HFF-Myc (cell line): ENCODE measurements at regions not wholly inside any gene's neighbourhood (a gene's known extent, or its start where the extent isn't known, plus 50 kb on each side); places are given as distances from the start of the nearest gene placed in this dataset.

ENCODE experiments used
- DNase-seq: peaks from one replicate; pipeline ENCODE4 v3.0.0-alpha.2; 2011; ENCODE audit warnings: low read depth; ENCODE audit errors: extremely low read depth
- H3K4me3 ChIP-seq: replicated peaks from 2 replicates; pipeline ENCODE4 v1.5.1; 2011; ENCODE audit warnings: low read depth, mild to moderate bottlenecking, control low read depth, low read length
- TF ChIP-seq, protein P1 (sequence below): IDR thresholded peaks from 2 replicates; pipeline ENCODE4 v1.5.1; 2012; ENCODE audit warnings: mild to moderate bottlenecking, low read depth, low read length, control low read depth; ENCODE audit errors: missing control alignments

DNA sequence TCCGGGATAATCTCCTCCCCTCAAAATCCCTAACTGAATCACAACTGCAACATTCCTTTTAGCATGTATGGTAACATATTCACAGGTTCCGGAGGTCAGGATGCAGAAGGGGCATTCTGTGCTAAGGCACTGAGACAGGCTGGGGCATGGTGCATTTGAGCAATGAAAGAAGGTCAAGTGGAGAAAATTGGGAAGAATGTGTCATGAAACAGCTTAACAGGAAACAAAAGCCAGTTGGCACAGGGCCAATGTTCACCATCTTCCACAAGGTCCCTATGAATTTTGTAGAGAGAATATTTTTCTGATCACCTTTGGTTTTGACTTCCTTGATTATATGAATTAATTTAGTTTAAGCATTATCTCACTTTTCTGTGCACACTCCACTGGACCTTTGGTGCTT, 587.7 kb upstream of the NR2F2 start:
- TF ChIP-seq, protein P1, sequence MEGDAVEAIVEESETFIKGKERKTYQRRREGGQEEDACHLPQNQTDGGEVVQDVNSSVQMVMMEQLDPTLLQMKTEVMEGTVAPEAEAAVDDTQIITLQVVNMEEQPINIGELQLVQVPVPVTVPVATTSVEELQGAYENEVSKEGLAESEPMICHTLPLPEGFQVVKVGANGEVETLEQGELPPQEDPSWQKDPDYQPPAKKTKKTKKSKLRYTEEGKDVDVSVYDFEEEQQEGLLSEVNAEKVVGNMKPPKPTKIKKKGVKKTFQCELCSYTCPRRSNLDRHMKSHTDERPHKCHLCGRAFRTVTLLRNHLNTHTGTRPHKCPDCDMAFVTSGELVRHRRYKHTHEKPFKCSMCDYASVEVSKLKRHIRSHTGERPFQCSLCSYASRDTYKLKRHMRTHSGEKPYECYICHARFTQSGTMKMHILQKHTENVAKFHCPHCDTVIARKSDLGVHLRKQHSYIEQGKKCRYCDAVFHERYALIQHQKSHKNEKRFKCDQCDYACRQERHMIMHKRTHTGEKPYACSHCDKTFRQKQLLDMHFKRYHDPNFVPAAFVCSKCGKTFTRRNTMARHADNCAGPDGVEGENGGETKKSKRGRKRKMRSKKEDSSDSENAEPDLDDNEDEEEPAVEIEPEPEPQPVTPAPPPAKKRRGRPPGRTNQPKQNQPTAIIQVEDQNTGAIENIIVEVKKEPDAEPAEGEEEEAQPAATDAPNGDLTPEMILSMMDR, result no peak
- no peak overlapping the region for H3K4me3 ChIP-seq
- no peak for DNase-seq

DNA sequence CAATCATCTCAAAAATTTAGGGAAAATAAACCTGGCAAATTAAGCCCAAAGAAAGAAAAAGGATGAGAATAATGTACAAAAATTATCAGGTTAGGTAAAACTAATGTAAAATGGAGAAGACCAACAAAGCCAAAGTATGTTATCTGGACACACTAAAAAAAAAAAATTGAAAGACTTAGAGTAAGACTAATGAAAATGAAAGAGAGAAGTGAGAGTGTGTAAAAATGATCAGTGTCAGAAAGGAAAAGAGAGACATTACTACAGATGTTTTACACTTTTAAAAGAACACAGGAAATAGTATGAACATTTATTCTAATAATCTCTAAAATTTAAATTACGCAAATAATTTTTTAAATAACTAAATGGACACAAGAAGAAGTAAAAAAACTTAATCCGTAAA, 573.3 kb upstream of the NR2F2 start:
- DNase-seq, result no peak

DNA sequence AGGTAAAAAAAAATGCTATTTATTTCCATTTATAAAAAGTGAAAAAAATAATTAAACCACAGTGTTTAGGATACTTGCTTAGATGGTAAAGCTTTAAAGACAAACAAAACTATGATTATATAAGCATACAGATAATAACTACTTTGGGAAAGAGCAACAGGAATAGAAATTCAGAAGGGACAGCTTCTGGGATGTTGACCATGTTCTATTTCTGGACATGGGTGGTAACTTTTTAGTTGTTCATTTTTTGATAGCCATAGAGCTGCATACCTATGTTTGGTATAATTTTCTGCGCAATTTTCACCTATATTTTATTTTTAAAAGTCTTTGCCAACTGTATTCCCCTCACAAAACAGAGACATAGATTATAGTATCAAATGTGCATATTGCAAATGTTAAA, 572.0 kb upstream of the NR2F2 start:
- DNase-seq, result no peak
- TF ChIP-seq, protein P1, result no peak
- H3K4me3 ChIP-seq, result no peak overlapping the region

More for the DNA sequence above, 573.3 kb upstream of the NR2F2 start:
- no peak overlapping the region for H3K4me3 ChIP-seq
- TF ChIP-seq, protein P1, result no peak

DNA sequence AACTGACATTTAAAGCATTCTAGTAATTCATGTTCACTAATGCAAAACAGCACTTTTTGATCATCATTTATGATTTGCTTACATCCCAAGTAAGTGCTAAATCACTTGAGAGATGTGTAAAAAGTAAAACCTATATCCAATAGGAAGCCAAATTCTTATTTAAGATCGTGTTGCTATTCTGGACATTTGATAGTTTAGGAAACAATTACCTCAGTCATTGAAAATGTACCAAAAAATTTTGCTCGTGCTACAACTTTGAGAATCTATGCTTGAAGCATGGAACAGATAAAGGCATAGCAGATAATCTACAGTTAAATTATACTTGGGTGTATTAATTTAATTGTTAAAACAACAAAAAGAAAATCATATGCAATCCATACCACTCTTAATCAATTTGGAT, 571.6 kb upstream of the NR2F2 start:
- TF ChIP-seq, protein P1, result no peak

DNA sequence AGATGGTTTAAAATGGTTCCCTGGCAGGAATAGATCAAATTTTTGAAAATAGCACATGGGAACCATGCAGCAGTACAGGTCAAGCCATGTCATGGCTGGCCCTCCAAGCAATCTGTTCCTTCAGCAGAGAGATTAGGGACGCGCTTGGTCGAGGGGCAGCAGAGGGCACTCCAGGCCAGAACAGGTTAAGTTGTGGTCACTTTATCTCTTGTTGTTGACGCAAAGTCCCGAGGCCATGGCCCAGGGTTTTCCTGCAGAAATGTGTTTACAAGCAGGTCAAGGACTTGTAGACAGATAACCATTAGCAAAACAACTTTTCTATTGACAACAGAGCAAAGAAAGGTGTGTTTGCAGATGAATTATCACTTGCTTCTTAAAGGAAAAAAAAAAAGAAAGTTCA, 570.0 kb upstream of the NR2F2 start:
- no peak for DNase-seq
- TF ChIP-seq, protein P1, result no peak
- no peak overlapping the region for H3K4me3 ChIP-seq

More for the DNA sequence above, 571.6 kb upstream of the NR2F2 start:
- no peak overlapping the region for H3K4me3 ChIP-seq
- no peak for DNase-seq

DNA sequence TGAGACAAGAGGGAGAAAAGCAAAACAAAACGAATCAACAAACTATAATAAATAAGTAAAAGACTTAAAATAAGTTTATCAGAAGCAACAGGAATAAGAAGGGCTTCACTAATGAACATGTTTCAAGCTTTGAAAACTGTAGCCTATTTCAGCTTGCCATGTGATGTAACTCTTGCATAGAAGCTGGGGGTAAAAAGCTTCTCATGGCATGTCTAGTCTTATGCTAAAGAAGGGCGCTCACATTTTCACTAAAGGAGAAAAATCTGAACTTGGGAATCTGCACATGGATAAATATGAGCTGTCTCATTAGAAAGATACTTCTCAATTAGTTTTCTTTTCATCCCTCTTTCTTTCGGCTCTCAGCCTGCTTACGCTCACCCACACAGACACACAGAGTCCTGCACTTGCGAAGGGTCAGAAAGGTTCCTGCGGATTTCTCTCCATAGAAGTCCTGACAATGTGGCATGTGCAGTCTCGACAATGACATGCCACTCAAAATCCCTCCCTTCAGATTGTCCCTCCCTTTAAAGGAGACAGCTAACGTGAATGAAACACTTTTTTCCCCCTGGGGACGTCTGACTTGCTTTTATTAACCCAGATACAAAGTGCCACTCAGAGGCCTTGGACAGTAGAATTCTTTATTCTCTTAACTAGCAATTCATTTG, 568.9 kb upstream of the NR2F2 start:
- TF ChIP-seq, protein P1, result no peak
- DNase-seq, result no peak
- no peak overlapping the region for H3K4me3 ChIP-seq

DNA sequence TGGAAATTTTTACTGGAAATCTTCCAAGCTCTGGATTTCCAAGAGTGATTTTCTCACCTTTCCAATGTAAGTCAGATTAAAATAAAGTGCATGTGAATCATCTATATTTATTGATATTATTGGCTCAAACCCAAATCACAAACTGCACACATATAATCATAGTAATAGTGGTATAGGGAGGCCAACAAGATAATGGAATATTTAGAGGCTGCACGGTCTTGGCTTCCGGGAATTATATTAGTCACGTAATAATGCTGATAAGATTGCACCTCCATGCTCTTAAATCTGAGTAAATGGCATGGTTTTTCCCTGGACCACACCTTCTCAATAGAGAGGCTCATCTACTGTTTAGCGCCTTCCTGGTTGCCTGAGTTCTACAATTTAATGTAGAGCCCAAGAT, 567.1 kb upstream of the NR2F2 start:
- no peak for DNase-seq
- no peak overlapping the region for H3K4me3 ChIP-seq
- TF ChIP-seq, protein P1, result no peak
